Keratinocyte (primary cell): ENCODE measurements at regions not wholly inside any gene's neighbourhood (a gene's known extent, or its start where the extent isn't known, plus 50 kb on each side); places are given as distances from the start of the nearest gene placed in this dataset.

ENCODE experiments used
- DNase-seq: peaks from one replicate; pipeline ENCODE4 v3.0.0-alpha.2; 2011; ENCODE audit warnings: low read depth, missing footprints, low spot score
- FAIRE-seq: peaks from 2 replicates; lab custom pipeline; 2011; peaks lifted over from hg19 to GRCh38; lab: Jason Lieb, UNC
- H2AFZ ChIP-seq: 2 replicates; pipeline ENCODE4 v1.6.0; 2012; ENCODE audit warnings: low read length, control low read depth, inconsistent platforms; ENCODE audit not compliant: control insufficient read depth
- H3K27ac ChIP-seq: 2 replicates; pipeline ENCODE4 v1.5.1; 2011; ENCODE audit warnings: low read length; ENCODE audit not compliant: control insufficient read depth, insufficient read depth
- H3K27me3 ChIP-seq: 3 replicates; pipeline ENCODE4 v1.6.0; 2011; ENCODE audit warnings: low read length; ENCODE audit not compliant: control insufficient read depth, insufficient read depth; ENCODE audit errors: extremely low read depth
- H3K36me3 ChIP-seq, 2 experiments: 2 replicates in 1 of 2; 3 replicates in 1 of 2; pipeline ENCODE4 v1.5.1; 2011; ENCODE audit warnings: low read length in 2 of 2, mild to moderate bottlenecking in 1 of 2; ENCODE audit not compliant: control insufficient read depth in 2 of 2, insufficient read depth in 2 of 2; ENCODE audit errors: extremely low read depth in 1 of 2
- H3K4me1 ChIP-seq: 3 replicates; pipeline ENCODE4 v1.5.1; 2011; ENCODE audit warnings: low read length; ENCODE audit not compliant: control insufficient read depth, insufficient read depth; ENCODE audit errors: extremely low read depth
- H3K4me2 ChIP-seq: 3 replicates; pipeline ENCODE4 v1.6.0; 2011; ENCODE audit warnings: low read depth, low read length; ENCODE audit not compliant: control insufficient read depth, insufficient read depth; ENCODE audit errors: extremely low read depth
- H3K4me3 ChIP-seq, 3 experiments: fragments of 200-600 bp in 1 of 3; sonication (generic) in 1 of 3; 2 replicates in 2 of 3; 3 replicates in 1 of 3; pipeline ENCODE4 v1.5.1; 2011 to 2016; ENCODE audit warnings: low read length in 3 of 3, mild to moderate bottlenecking in 3 of 3, control low read depth in 2 of 3, inconsistent platforms in 1 of 3, low read depth in 1 of 3, mixed read lengths in 1 of 3, mixed run types in 1 of 3, moderate library complexity in 1 of 3; ENCODE audit not compliant: control insufficient read depth in 2 of 3, insufficient read depth in 2 of 3; ENCODE audit errors: extremely low read depth in 1 of 3
- H3K79me2 ChIP-seq: 2 replicates; pipeline ENCODE4 v1.6.0; 2012; ENCODE audit warnings: low read length; ENCODE audit not compliant: control insufficient read depth, insufficient read depth
- H3K9ac ChIP-seq: 3 replicates; pipeline ENCODE4 v1.6.0; 2011; ENCODE audit warnings: low read length; ENCODE audit not compliant: control insufficient read depth, insufficient read depth; ENCODE audit errors: extremely low read depth
- H3K9me1 ChIP-seq: 3 replicates; pipeline ENCODE4 v1.6.0; 2011; ENCODE audit warnings: low read length; ENCODE audit not compliant: control insufficient read depth, insufficient read depth; ENCODE audit errors: extremely low read depth
- H3K9me3 ChIP-seq: 2 replicates; pipeline ENCODE4 v1.5.1; 2012; ENCODE audit warnings: low read depth, low read length; ENCODE audit not compliant: control insufficient read depth
- H4K20me1 ChIP-seq: 3 replicates; pipeline ENCODE4 v1.6.0; 2011; ENCODE audit warnings: low read length; ENCODE audit not compliant: control insufficient read depth, insufficient read depth; ENCODE audit errors: extremely low read depth
- CTCF ChIP-seq, 3 experiments: IDR thresholded peaks in 1 of 3; conservative IDR thresholded peaks in 1 of 3; optimal IDR thresholded peaks in 1 of 3; 2 replicates in 2 of 3; 3 replicates in 1 of 3; pipeline versions ENCODE3 to v1.5.1; 2011; ENCODE audit warnings: low read length in 3 of 3, mild to moderate bottlenecking in 3 of 3, moderate library complexity in 2 of 3, control low read depth in 1 of 3, inconsistent platforms in 1 of 3; ENCODE audit not compliant: insufficient read depth in 2 of 3; ENCODE audit errors: extremely low read depth in 1 of 3
- EZH2 ChIP-seq: IDR thresholded peaks from one replicate; pipeline ENCODE4 v1.6.1; 2012; ENCODE audit warnings: inconsistent platforms, mild to moderate bottlenecking, low read length, moderate library complexity
- dilution Hi-C: fragments of 300-500 bp; cut with MboI; formaldehyde crosslinking; loops from one replicate; pipeline ENCODE4 v1.7.0; 2020; ENCODE audit warnings: low sequenced_read_pairs; ENCODE audit not compliant: extremely low pct_ligation_motif_present

GRCh38 chr10:84766923-84767322 is 438.5 kb downstream of the CCSER2 start:
- H2AFZ ChIP-seq, result no peak overlapping the region
- H3K4me3 ChIP-seq, result no peak overlapping the region
- DNase-seq, result no peak
- dilution Hi-C loops, result no loop called here
- H3K4me1 ChIP-seq, result no peaks in the 10 kb centered on the region
- TF ChIP-seq EZH2 (no peak), CTCF (optimal IDR thresholded peaks at IDR 0.05 in 1 of 3, IDR thresholded peaks at IDR 0.05 in 1 of 3, conservative IDR thresholded peaks at IDR 0.05 in 1 of 3; ENCODE audit: extremely low read depth in 1 of 3, insufficient read depth in 2 of 3, low read length in 3 of 3) (no peak)
- H3K36me3 ChIP-seq, result no peaks in the 10 kb centered on the region
- H3K9me3 ChIP-seq, result no peaks in the 10 kb centered on the region
- H4K20me1 ChIP-seq, result no peaks in the 10 kb centered on the region
- no peak overlapping the region for H3K27ac ChIP-seq
- H3K9me1 ChIP-seq, result no peaks in the 10 kb centered on the region
- H3K9ac ChIP-seq, result no peak overlapping the region
- no peaks in the 10 kb centered on the region for H3K27me3 ChIP-seq
- FAIRE-seq, result no peak
- no peak overlapping the region for H3K4me2 ChIP-seq
- no peaks in the 10 kb centered on the region for H3K79me2 ChIP-seq

GRCh38 chr10:84768132-84768531 is 439.7 kb downstream of the CCSER2 start:
- no peak for DNase-seq
- TF ChIP-seq CTCF (optimal IDR thresholded peaks at IDR 0.05 in 1 of 3, IDR thresholded peaks at IDR 0.05 in 1 of 3, conservative IDR thresholded peaks at IDR 0.05 in 1 of 3; ENCODE audit: extremely low read depth in 1 of 3, insufficient read depth in 2 of 3, low read length in 3 of 3), result no peak
- TF ChIP-seq EZH2, result no peak
- no peak overlapping the region for H3K27ac ChIP-seq

More at GRCh38 chr10:84768132-84768531, 439.7 kb downstream of the CCSER2 start:
- H3K36me3 ChIP-seq, result no peaks in the 10 kb centered on the region
- H3K4me3 ChIP-seq, result no peak overlapping the region
- FAIRE-seq, result no peak
- H3K4me2 ChIP-seq, result no peak overlapping the region
- no peaks in the 10 kb centered on the region for H3K9me3 ChIP-seq
- no peaks in the 10 kb centered on the region for H4K20me1 ChIP-seq
- H2AFZ ChIP-seq, result no peak overlapping the region
- H3K4me1 ChIP-seq, result no peaks in the 10 kb centered on the region
- dilution Hi-C loops, result no loop called here
- H3K9ac ChIP-seq, result no peak overlapping the region
- H3K27me3 ChIP-seq, result no peaks in the 10 kb centered on the region
- H3K9me1 ChIP-seq, result no peaks in the 10 kb centered on the region
- H3K79me2 ChIP-seq, result no peaks in the 10 kb centered on the region
